WTC11 (cell line): ENCODE measurements at regions not wholly inside any gene's neighbourhood (a gene's known extent, or its start where the extent isn't known, plus 50 kb on each side); places are given as distances from the start of the nearest gene placed in this dataset.

Experiments
- ATAC-seq: fragments of 200-7000 bp; cut with Tn5 transposase; 2 replicates; pipeline ENCODE4 v1.10.0; 2021; ENCODE audit warnings: mild to moderate bottlenecking, moderate library complexity
- CTCF ChIA-PET: fragments of 300-600 bp; sonication (Branson Sonifier 250); formaldehyde crosslinking; loops from one replicate; lab custom pipeline; 2021; ENCODE audit warnings: antibody characterized with exemption; lab: Charles Lee
- POLR2A ChIA-PET: fragments of 350-600 bp; sonication (Branson Sonifier 250); formaldehyde crosslinking; loops from one replicate; lab custom pipeline; 2021; ENCODE audit warnings: antibody characterized with exemption; lab: Charles Lee
- DNase-seq: peaks from one replicate; pipeline ENCODE4 v3.0.0; 2021; ENCODE audit warnings: low spot score
- H3K27ac Mint-ChIP-seq: 2 replicates; pipeline ENCODE4 v1.8.0; 2021; ENCODE audit warnings: mixed read lengths
- H3K27me3 Mint-ChIP-seq: 2 replicates; pipeline ENCODE4 v1.8.0; 2021; ENCODE audit warnings: low read depth, mild to moderate bottlenecking, moderate library complexity, mixed read lengths
- H3K36me3 Mint-ChIP-seq: 2 replicates; pipeline ENCODE4 v1.8.0; 2021; ENCODE audit warnings: mixed read lengths
- H3K4me1 Mint-ChIP-seq: 2 replicates; pipeline ENCODE4 v1.8.0; 2022; ENCODE audit warnings: mixed read lengths
- H3K4me3 Mint-ChIP-seq: 2 replicates; pipeline ENCODE4 v1.8.0; 2021; ENCODE audit warnings: mild to moderate bottlenecking, moderate library complexity, mixed read lengths
- H3K9me3 Mint-ChIP-seq: 2 replicates; pipeline ENCODE4 v1.8.0; 2021; ENCODE audit warnings: mixed read lengths
- ATF2 ChIP-seq: sonication (generic); formaldehyde crosslinking; IDR thresholded peaks from 2 replicates; pipeline ENCODE4 v1.8.1; 2022; ENCODE audit warnings: low read depth, missing genetic modification reagents, borderline replicate concordance
- ATF3 ChIP-seq: sonication (generic); formaldehyde crosslinking; conservative IDR thresholded peaks from 2 replicates; pipeline ENCODE4 v1.8.1; 2022; ENCODE audit warnings: mild to moderate bottlenecking, missing genetic modification reagents
- CREM ChIP-seq: sonication (generic); formaldehyde crosslinking; IDR thresholded peaks from 2 replicates; pipeline ENCODE4 v1.8.1; 2022; ENCODE audit warnings: mild to moderate bottlenecking, missing genetic modification reagents, moderate library complexity
- CTCF ChIP-seq: fragments of 200-600 bp; IDR thresholded peaks from 2 replicates; pipeline ENCODE4 v1.8.0; 2022; ENCODE audit warnings: antibody characterized with exemption
- E2F4 ChIP-seq: sonication (generic); formaldehyde crosslinking; IDR thresholded peaks from 2 replicates; pipeline ENCODE4 v1.8.1; 2022; ENCODE audit warnings: low read depth, mild to moderate bottlenecking, moderate library complexity, missing genetic modification reagents, borderline replicate concordance
- EMX1 ChIP-seq: fragments of 250-450 bp; sonication (Bioruptor Pico); IDR thresholded peaks from 2 replicates; pipeline ENCODE4 v1.8.0; 2021; ENCODE audit warnings: mild to moderate bottlenecking
- FOXJ3 ChIP-seq: sonication (generic); formaldehyde crosslinking; IDR thresholded peaks from 2 replicates; pipeline ENCODE4 v1.9.0; 2021; ENCODE audit warnings: missing genetic modification reagents, mild to moderate bottlenecking, borderline replicate concordance
- FOXP4 ChIP-seq: sonication (generic); formaldehyde crosslinking; IDR thresholded peaks from 2 replicates; pipeline ENCODE4 v1.8.0; 2022; ENCODE audit warnings: mild to moderate bottlenecking, missing genetic modification reagents
- JUN ChIP-seq: sonication (generic); formaldehyde crosslinking; IDR thresholded peaks from 2 replicates; pipeline ENCODE4 v1.8.0; 2023; ENCODE audit warnings: mild to moderate bottlenecking, missing genetic modification reagents
- SP1 ChIP-seq: sonication (generic); formaldehyde crosslinking; conservative IDR thresholded peaks from 2 replicates; pipeline ENCODE4 v1.8.1; 2022; ENCODE audit warnings: missing genetic modification reagents
- TEAD4 ChIP-seq: sonication (generic); formaldehyde crosslinking; IDR thresholded peaks from 2 replicates; pipeline ENCODE4 v1.8.0; 2022; ENCODE audit warnings: mild to moderate bottlenecking, missing genetic modification reagents
- USF1 ChIP-seq: sonication (generic); formaldehyde crosslinking; IDR thresholded peaks from 2 replicates; pipeline ENCODE4 v1.8.0; 2022; ENCODE audit warnings: mild to moderate bottlenecking, missing genetic modification reagents
- ZBTB21 ChIP-seq: sonication (generic); formaldehyde crosslinking; IDR thresholded peaks from 2 replicates; pipeline ENCODE4 v1.8.1; 2023; ENCODE audit warnings: mild to moderate bottlenecking, missing genetic modification reagents, borderline replicate concordance
- ZBTB43 ChIP-seq: sonication (generic); formaldehyde crosslinking; IDR thresholded peaks from 2 replicates; pipeline ENCODE4 v1.8.1; 2023; ENCODE audit warnings: mild to moderate bottlenecking, missing genetic modification reagents
- ZNF317 ChIP-seq: sonication (generic); formaldehyde crosslinking; IDR thresholded peaks from 2 replicates; pipeline ENCODE4 v1.8.1; 2023; ENCODE audit warnings: low read depth, mild to moderate bottlenecking, moderate library complexity, missing genetic modification reagents, borderline replicate concordance
- ZNF512 ChIP-seq: sonication (generic); formaldehyde crosslinking; IDR thresholded peaks from 2 replicates; pipeline ENCODE4 v1.8.1; 2022; ENCODE audit warnings: missing genetic modification reagents, borderline replicate concordance

- TF ChIP-seq FOXP4 (CRISPR knock-in tag), result no peak
- TF ChIP-seq ZBTB21 (CRISPR knock-in tag), result no peak
- no peak for TF ChIP-seq ZBTB43 (CRISPR knock-in tag)
- TF ChIP-seq FOXJ3 (CRISPR knock-in tag), result no peak
- TF ChIP-seq JUN (CRISPR knock-in tag), result no peak
- no peak for TF ChIP-seq USF1 (CRISPR knock-in tag)
- TF ChIP-seq, all 79 proteins: peak for 0
Measured at GRCh38 chr4:151538963-151539362, 130.0 kb downstream of the FHIP1A start (continued).

GRCh38 chr4:151540728-151541388 is 131.9 kb downstream of the FHIP1A start:
- no peak for DNase-seq
- POLR2A ChIA-PET, result no interaction called here
- Mint-ChIP-seq H3K4me3 (no peak overlapping the region), H3K9me3 (peaks cover 2% of the 10 kb centered on the region; the same call in 1 of the 2 replicates)
- no peak for ATAC-seq
- TF ChIP-seq EMX1 (CRISPR knock-in tag) (no peak), ZNF512 (CRISPR knock-in tag) (no peak), FOXP4 (CRISPR knock-in tag) (no peak), ATF2 (CRISPR knock-in tag) (no peak), CTCF (no peak), CREM (CRISPR knock-in tag) (no peak), SP1 (CRISPR knock-in tag) (no peak), ZNF317 (CRISPR knock-in tag) (no peak), ATF3 (CRISPR knock-in tag) (no peak), E2F4 (CRISPR knock-in tag) (no peak), TEAD4 (no peak)
- TF ChIP-seq, all 79 proteins: peak for 0
- Mint-ChIP-seq H3K4me1 (peaks cover 54% of the 10 kb centered on the region), H3K36me3 (peaks cover 13% of the 10 kb centered on the region), H3K27me3 (no peaks in the 10 kb centered on the region), H3K27ac (no peak overlapping the region)
- CTCF ChIA-PET, result interaction anchor here (0.7 to 2.1 kb wide), 3 partner anchors 9 to 509 kb away, joined by 3 to 9 read pairs (median 4); no protein-coding TSS in a partner anchor
